T-helper 1 cell treated with Interleukin-12 subunit alpha and Interleukin-12 subunit beta and Interleukin-4 antibody, amounts not matched to agents 30 ng/mL and 1 ng/mL, for 36 hours (primary cell): ENCODE measurements at regions not wholly inside any gene's neighbourhood (a gene's known extent, or its start where the extent isn't known, plus 50 kb on each side); places are given as distances from the start of the nearest gene placed in this dataset.
"Not testable (repeated sequence)": the region's sequence is repeated elsewhere in the genome, so short reads cannot be mapped to it uniquely, and the experiment has no call there.

ENCODE experiments used
- intact Hi-C: fragments of 100-400 bp; cut with micrococcal nuclease; formaldehyde crosslinking; loops from one replicate; pipeline ENCODE4 v1.15.1; 2024

DNA sequence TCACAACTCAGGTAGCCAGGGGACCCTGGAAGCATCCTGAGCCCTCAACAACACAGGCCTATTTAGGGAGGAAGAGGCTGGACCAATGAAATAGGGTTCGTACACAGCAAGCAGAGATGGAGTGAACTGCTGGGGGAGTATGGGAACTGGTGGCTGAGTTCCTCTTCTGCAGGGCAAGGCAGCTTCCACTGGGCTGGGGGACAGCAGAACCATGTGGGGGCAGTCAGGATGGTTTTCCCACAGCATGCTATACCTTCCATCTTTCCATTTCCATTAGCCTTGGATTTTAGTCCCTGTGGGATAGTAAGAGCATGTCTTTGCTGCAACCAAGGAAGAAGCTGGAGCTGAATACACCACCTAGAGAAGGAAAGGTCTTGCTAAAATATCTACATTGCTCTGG, 370.6 kb downstream of the CCSER2 start:
- intact Hi-C loops: no loop called here

DNA sequence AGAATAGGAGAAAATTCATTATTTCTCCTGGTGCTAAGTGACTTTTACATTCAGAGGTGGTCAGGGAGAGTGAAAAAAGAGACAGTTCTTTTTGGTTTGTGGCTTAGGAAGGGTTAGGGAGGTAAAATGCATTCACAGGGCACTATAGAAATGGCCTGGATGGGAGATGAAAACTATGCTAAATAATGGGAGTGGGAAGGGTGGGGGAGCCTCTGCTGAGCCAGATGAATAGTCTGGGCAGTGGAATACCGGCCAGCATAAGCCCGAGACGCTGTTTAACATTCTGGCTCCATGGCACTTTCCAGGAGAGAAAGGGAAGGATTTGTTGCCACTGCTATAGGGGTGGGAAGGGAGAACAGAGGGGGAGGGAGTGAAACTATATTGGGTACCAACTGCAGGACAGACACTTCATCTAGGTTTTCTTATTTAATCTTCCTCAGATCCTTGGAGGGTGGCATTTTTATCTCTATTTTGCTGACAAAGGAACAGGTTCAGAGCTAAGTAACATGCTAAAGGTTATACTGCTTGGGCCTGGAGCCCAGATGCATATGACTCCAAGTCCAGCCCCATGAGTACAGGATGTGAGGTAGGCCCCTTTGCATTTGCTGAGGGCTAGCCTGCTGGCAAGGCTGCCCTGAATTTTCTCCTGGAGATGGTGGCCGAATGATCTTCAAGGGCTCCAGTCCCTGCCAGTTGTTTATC, 372.4 kb downstream of the CCSER2 start:
- intact Hi-C loops: no loop called here

DNA sequence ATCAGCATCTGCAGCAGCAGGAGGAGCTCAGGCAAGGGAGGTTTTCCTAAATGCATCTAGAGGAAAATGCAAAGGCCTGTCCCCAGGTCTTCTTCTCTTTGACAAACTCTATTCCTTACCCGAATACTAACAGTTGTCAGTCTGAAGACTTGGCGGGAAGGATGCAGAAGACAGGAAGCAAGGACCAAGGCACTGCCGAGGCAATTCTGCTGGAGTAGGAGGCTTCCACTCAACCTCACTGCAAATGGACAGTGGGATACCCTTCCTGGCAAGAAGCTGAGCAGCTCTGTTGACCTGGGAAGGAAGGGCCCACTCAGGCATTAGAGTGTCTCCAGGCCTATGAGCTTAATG, 373.0 kb downstream of the CCSER2 start:
- intact Hi-C loops: no loop called here

DNA sequence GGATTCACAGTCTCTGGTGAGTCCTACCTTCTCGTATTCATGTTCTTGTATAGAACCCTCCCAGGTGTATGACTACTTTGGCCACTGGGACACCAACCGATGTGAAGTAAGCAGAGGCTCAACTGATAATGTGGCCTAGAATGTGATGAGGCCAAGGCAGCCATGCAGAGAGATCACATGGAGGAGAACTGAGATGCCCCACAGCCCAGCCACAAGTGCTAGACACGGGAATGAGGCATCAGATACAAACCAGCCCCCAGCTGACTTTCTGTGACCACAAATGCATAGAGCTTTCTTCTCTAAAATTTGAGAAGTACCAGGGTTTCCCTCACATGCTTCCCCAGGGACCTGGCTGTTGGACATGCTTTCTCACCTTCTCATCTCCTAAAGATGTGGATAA, 375.7 kb downstream of the CCSER2 start:
- intact Hi-C loops: no loop called here

DNA sequence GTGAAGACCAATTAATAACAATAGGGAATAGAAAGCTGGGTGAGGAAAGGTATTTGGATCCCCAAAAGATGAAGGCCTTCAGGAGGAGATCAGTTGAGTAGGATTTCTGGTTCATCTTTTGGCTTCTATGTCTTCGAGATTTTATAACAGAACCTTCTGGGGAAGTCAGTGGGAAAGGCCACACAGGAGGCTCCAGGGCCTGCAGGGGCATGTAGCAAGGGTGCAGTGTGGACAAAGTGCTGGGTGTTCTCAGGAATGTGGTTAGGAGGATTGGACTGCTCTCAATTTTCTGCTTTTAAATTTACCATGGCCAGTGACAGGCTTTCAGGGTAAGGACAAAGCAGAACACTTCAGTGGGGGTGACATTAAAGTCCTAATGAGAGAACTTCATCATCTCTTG, 378.0 kb downstream of the CCSER2 start:
- intact Hi-C loops: no loop called here

DNA sequence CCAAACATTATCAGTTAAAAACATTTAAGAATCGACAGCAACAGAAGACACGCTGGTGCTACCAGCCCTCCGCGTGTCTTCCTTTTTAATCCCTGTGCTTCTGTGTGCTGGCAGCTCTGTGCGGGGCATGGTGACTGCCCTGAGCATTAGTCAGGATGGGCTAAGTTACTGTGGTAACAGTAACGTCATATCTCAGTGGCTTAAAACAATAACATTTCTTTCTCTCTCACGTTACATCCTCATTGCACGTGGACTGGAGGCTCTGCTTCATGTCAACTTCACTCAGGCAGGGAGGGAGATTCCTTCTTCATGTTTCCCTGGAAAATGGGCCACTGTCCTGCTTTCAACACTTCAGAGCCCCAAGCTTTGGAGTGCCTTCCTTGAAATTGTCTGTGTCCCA, 378.5 kb downstream of the CCSER2 start:
- intact Hi-C loops: no loop called here

DNA sequence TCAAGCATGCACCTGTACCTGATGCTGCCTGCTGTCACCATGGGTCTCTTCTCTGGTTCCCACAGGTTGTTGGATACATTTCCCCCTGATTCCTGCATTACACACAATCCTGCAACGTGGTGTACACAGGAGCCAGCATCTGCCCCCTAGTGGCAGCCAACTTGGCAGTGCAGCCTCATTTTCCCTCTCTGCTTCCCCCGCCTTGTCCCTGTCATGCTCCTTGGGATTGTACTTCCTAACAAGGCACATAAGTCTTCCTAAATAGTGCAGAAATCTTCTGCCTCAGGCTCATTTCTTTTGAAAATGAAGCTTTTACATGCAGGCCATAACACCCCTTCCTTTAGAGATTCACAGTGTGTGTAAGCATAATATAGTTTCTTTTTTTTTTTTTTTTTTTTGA, 387.5 kb downstream of the CCSER2 start:
- intact Hi-C loops: loop anchor here (1.0 to 10.0 kb wide), 3 partner anchors 176 to 454 kb away; no protein-coding TSS in a partner anchor

DNA sequence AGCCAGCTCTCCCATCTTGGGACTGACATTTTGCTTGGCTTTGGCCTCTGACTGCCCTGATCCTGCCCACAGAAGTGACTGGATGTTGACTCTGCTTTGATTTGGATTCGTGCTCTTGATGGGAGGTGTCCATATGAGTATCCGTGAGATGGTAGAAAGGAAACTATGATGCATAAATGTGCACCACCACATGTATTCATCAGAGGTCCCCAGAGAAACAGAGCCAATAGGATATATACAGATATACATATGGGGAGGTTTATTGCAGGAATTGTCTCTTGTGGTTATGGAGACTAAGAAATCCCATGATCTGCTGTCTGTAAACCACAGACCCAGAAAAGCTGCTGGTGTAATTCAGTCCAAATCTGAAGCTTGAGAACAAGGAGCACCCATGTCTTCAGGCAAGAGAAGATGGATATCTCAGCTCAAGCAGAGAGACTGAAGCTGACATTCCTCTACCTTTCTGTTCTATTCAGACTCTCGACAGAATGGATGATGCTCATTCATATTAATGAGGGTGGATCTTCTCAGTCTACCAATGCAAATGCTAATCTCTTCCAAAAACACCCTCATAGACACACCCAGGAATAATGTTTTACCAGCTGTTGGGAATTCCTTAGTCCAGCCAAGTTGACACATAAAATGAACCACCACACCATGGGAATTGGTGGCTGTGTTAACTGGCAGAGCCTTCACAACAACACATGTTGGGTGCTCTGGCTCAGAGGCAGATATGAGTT, 390.7 kb downstream of the CCSER2 start:
- intact Hi-C loops: loop anchor here (5.0 to 10.0 kb wide), 2 partner anchors 364 to 457 kb away; no protein-coding TSS in a partner anchor

DNA sequence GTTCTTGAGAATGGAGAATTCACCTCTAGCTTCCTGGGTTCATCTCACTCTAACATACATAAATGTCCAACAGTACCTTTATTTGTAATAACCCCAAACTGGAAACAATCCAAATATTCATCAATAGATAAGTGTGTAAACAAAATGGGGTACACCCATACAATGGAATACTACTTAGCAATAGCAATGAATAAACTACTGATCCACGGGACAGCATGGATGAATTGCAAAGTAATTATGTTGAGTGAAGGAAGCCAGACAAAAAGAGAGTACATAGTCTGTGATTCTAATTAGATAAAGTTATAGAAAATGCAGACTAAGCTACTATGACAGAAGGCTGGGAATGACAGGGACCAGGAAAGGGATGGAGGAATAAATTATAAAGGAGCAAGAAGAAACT, 391.3 kb downstream of the CCSER2 start:
- intact Hi-C loops: loop anchor here (5.0 to 10.0 kb wide), 2 partner anchors 365 to 457 kb away; no protein-coding TSS in a partner anchor

DNA sequence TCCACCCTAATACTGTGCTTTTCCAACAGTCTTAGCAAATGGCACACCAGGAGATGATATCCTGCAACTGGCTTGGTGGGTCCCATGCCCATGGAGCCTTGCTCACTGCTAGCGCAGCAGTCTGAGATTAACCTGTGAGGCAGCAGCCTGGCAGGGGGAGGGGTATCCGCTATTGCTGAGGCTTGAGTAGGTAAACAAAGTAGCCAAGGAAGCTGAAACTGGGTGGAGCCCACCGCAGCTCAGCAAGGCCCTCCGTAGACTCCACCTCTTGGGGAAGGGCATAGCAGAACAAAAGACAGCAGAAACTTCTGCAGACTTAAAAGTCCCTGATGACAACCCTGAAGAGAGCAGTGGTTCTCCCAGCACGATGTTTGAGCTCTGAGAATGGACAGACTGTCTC, 399.0 kb downstream of the CCSER2 start:
- intact Hi-C loops: no loop called here

DNA sequence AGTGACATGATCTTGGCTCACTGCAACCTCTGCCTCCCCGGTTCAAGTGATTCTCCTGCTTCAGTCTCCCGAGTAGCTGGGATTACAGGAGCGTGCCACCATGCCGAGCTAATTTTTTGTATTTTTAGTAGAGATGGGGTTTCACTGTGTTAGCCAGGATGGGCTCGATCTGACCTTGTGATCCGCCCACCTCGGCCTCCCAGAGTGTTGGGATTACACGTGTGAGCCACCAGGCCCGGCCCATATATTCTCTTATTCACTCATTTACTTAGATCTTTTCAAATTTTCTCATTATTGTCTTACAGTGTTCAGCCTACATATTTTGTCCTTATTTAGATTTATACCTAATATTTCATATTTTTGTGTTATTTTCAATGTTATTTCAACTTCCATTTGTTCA, 410.7 kb downstream of the CCSER2 start:
- intact Hi-C loops: not testable (repeated sequence)

DNA sequence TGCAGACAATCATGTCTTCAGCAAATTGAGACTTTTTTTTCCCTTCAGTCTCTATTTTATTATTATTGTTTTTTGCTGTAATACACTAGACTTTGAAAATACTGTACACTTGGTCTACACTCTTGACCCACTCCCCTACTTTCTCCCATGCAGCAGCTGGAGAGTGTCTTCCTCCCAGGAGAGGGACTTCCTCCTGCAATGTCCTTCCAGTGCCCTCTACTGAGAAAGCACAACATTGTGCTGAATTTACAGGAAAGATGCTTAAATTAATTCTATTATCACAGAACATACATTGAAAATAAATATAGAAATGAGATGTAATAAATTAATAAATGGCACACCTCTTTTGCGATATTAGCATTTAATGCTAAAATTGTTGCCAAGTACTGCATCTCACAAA, 411.3 kb downstream of the CCSER2 start:
- intact Hi-C loops: no loop called here

DNA sequence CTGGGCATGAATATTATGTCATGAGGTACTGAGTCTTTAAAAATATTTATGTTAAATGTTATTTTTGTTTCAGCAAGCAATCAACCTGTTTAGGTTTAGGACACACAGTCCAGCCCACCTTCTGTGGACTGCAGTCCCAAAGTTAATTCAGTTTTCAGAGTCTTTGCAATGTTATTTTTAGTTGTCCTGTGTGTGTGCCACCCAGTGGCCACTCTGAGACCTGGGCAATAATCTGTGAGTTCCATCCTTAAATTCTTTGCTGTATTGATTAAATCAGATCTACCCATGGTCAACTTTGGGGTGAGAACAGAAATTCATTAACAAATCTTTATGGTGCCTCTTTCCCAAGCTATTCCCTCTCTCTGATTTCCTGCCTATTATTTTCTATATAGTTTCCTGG, 415.1 kb downstream of the CCSER2 start:
- intact Hi-C loops: no loop called here

DNA sequence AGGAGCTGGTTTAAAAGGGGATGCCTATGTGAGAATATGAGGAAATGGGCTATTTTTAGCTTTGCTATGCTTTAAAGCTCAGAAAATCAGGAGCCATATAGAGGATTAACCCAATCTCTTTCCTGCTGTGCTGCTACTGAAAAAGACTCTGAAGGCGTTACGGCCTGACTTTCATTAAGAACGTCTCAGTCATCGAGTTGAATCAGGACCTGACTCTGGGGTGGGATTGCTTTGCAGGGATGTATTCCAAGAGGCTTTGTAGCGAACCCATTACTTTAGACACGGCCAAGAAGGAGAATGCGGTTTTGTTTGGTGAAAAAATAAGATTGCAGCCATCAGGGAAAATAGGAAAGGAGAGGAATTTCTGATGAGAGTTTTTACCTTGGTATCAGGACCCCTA, 426.9 kb downstream of the CCSER2 start:
- intact Hi-C loops: no loop called here

DNA sequence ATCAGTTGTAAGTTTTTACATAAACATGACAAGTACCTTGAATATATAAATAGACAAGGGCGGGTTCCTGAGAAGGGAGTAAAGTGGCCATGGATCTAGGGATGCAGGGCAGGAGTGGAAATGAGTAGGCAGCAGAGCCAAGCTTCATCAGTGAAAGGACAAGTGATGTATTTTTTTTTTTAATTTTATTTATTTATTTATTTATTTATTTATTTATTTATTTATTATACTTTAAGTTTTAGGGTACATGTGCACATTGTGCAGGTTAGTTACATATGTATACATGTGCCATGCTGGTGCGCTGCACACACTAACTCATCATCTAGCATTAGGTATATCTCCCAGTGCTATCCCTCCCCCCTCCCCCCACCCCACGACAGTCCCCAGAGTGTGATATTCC, 428.3 kb downstream of the CCSER2 start:
- intact Hi-C loops: not testable (repeated sequence)

DNA sequence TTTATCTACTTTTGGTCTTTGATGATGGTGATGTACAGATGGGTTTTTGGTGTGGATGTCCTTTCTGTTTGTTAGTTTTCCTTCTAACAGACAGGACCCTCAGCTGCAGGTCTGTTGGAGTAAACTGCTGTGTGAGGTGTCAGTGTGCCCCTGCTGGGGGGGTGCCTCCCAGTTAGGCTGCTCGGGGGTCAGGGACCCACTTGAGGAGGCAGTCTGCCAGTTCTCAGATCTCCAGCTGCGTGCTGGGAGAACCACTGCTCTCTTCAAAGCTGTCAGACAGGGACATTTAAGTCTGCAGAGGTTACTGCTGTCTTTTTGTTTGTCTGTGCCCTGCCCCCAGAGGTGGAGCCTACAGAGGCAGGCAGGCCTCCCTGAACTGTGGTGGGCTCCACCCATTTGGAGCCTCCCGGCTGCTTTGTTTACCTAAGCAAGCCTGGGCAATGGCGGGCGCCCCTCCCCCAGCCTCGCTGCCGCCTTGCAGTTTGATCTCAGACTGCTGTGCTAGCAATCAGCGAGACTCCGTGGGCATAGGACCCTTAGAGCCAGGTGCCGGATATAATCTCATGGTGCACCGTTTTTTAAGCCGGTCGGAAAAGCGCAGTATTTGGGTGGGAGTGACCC, 433.7 kb downstream of the CCSER2 start:
- intact Hi-C loops: not testable (repeated sequence)

DNA sequence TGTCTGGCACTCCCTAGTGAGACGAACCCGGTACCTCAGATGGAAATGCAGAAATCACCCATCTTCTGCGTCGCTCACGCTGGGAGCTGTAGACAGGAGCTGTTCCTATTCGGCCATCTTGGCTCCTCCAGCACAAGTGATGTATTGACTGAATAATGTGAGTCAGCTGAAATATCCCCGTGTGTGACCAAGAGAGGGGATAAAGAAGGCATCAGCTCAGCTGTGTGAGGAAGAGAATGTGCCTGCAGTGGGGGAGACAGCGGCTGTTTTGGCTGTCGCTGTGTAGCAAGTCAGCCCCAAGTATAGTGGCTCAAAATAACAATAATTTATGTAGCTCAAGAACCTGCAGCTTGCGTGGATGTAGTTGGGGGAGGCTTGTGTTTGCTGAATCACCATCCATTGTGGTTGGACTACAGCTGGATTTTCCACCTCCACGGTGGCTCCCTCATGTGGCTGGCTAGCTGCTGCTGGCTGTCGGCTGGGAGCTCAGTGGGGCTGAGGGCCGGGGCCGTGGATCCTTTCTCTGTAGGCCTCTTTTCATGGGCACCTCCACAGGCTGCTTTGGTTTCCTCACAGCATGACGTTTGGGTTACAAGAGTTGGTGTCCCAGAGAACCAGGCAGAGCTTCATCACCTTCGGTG, 434.5 kb downstream of the CCSER2 start:
- intact Hi-C loops: no loop called here

DNA sequence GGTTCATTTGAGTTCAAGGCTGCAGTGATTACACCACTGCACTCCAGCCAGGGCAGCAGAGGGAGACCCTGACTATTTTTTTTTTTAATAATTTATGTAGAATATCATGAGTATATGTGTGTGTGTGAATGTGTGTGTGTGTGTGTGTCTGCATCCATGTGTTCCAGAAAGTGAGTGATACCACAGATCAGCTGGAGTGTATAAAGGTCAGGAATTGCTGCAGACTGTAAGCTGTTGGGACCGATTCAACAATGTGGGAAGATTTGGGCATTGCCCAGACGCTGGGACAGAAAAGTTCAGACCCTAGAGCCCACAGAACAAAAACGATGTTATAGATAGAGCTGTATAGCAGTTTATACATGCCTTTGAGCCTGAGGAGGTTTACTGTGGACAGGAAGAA, 435.6 kb downstream of the CCSER2 start:
- intact Hi-C loops: no loop called here

DNA sequence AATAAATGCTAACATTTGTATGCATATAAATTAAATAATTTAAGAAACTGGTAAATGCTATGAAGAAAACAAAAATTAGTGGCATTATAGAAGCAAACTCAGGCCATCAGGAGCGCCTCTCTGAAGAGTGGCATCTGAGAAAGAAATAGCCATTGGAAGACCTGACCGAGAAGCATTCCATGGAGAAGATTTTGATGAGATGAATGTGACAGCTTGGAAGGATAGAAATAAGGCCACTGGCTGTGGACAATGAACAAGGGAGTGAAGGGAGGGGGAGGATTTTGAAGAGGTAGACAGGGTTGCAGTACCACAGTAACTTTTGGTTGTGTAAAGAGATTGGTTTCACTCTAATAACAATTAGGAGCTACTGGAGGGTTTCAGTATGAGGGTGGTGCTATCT, 436.7 kb downstream of the CCSER2 start:
- intact Hi-C loops: no loop called here

DNA sequence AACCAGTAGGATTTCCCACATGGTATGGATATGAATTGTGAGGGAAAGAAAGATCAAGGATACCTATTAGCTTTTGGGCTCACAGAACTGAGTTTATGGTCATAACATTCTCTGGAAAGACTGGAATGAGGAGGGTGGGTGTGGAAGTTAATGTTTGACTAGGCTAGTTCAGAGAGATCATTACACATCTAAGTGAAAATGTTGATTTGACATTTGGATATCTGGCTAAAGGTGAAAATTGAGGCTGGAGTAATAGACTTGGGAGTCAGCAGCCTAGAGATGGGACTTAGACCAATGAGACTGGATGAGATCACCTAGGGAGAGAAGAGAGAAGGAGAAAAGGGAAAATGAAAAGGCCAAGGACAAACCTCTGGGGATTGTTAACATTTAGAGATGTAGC, 437.3 kb downstream of the CCSER2 start:
- intact Hi-C loops: no loop called here

DNA sequence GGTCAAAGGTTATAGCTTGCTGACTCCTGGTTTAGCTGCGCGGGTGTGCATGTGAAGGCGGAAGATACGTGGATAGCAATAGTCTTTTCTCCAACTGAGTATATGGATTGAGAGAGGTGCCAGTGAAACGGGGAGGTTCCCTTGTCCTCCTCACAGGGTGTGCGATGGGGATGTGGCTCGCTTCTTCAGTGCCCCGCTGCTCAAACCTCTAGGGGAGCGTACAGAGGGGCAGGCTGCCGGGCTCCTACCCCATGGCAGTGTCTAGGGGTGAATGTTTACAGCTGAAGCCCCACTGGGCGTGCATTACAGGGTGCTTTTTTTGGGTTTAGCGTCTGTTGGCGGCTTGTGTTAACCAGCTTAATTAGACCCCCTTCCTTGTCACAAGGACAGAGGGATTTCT, 438.5 kb downstream of the CCSER2 start:
- intact Hi-C loops: no loop called here

DNA sequence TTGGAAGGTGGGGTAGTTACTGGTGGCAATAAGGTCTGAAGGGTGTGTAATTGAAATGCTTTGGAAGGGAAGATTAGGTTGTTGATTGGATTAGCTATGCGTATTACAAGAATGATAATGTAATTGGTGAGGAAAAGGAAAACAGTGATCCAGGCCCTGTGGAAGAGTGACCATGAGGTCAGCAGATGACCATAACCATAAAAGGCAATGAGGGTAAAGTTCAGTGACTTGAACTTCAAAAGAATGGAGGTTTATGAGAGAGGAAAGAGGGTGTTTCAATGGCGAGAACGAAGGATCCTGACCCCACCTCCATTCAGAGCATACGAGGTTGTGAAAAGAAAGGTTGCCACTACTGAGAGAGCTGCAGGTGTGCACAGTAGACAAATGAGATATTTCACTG, 439.7 kb downstream of the CCSER2 start:
- intact Hi-C loops: no loop called here
